B cell (primary cell): ENCODE measurements at regions not wholly inside any gene's neighbourhood (a gene's known extent, or its start where the extent isn't known, plus 50 kb on each side); places are given as distances from the start of the nearest gene placed in this dataset.

Source experiments
- ATAC-seq: fragments of 200-7000 bp; cut with Tn5 transposase; one replicate; pipeline ENCODE4 v1.10.0; 2021; ENCODE audit warnings: low read depth, mild to moderate bottlenecking, moderate number of reproducible peaks, moderate library complexity
- CTCF ChIA-PET: fragments of 350-600 bp; sonication (Branson Sonifier 250); formaldehyde crosslinking; loops from one replicate; lab custom pipeline; 2021; ENCODE audit warnings: antibody characterized with exemption, inconsistent platforms; lab: Charles Lee
- POLR2A ChIA-PET: fragments of 350-600 bp; sonication (Branson Sonifier 250); formaldehyde crosslinking; loops from one replicate; lab custom pipeline; 2021; ENCODE audit warnings: antibody characterized with exemption; lab: Charles Lee
- DNase-seq: peaks from one replicate; pipeline ENCODE4 v3.0.0; 2013
- H2AFZ ChIP-seq: 2 replicates; pipeline ENCODE4 v1.6.1; 2012; ENCODE audit warnings: mild to moderate bottlenecking, low read depth, low read length; ENCODE audit not compliant: insufficient read depth, poor library complexity, severe bottlenecking
- H3K27ac ChIP-seq, 2 donors: 1 replicate in 1 of 2; 2 replicates in 1 of 2; pipeline ENCODE4 v1.5.1; 2012 to 2013; ENCODE audit warnings: low read length in 2 of 2, mild to moderate bottlenecking in 2 of 2, moderate library complexity in 1 of 2
- H3K27me3 ChIP-seq, 4 experiments: fragments of 200-600 bp in 1 of 4; sonication (generic) in 1 of 4; replicated peaks in 1 of 4; 1 replicate in 2 of 4; 2 replicates in 2 of 4; pipeline versions ENCODE4 v1.6.1 to v1.7.0; 2013 to 2016; ENCODE audit warnings: low read length in 3 of 4, mild to moderate bottlenecking in 2 of 4, mixed read lengths in 1 of 4, moderate library complexity in 1 of 4; ENCODE audit not compliant: insufficient read depth in 4 of 4, control insufficient read depth in 3 of 4; ENCODE audit errors: control extremely low read depth in 1 of 4
- H3K36me3 ChIP-seq, 2 experiments: replicated peaks in 1 of 2; 1 replicate in 1 of 2; 2 replicates in 1 of 2; pipeline versions ENCODE4 v1.6.1 to v1.7.1; 2013; ENCODE audit warnings: low read length in 1 of 2; ENCODE audit not compliant: insufficient read depth in 2 of 2, control insufficient read depth in 1 of 2; ENCODE audit errors: control extremely low read depth in 1 of 2, extremely low read depth in 1 of 2
- H3K4me1 ChIP-seq, 2 donors: fragments of 200-600 bp in 1 of 2; sonication (generic) in 1 of 2; 1 replicate in 1 of 2; 2 replicates in 1 of 2; pipeline versions ENCODE4 v1.5.1 to v1.6.1; 2013 to 2017; ENCODE audit warnings: low read length in 2 of 2; ENCODE audit not compliant: control insufficient read depth in 2 of 2, insufficient read depth in 2 of 2
- H3K4me2 ChIP-seq: replicated peaks from 2 replicates; pipeline ENCODE3; 2012; ENCODE audit warnings: mild to moderate bottlenecking, low read depth, low read length; ENCODE audit not compliant: poor library complexity, severe bottlenecking
- H3K4me3 ChIP-seq, 5 experiments: fragments of 200-600 bp in 1 of 5; sonication (generic) in 1 of 5; 1 replicate in 3 of 5; 2 replicates in 2 of 5; pipeline versions ENCODE4 v1.5.1 to v1.7.0; 2011 to 2016; ENCODE audit warnings: low read length in 4 of 5, mild to moderate bottlenecking in 4 of 5, low read depth in 2 of 5, control low read depth in 1 of 5, moderate library complexity in 1 of 5; ENCODE audit not compliant: insufficient read depth in 1 of 5; ENCODE audit errors: control extremely low read depth in 1 of 5, extremely low read depth in 1 of 5
- H3K79me2 ChIP-seq: fragments of 200-600 bp; sonication (generic); one replicate; pipeline ENCODE4 v1.6.0; 2016; ENCODE audit warnings: low read length; ENCODE audit not compliant: control insufficient read depth, insufficient read depth
- H3K9ac ChIP-seq: fragments of 200-600 bp; sonication (generic); 2 replicates; pipeline ENCODE4 v1.6.1; 2017; ENCODE audit warnings: mild to moderate bottlenecking, low read length, moderate library complexity
- H3K9me3 ChIP-seq, 3 donors: one replicate each; pipeline versions ENCODE4 v1.6.1 to v1.7.1; 2013; ENCODE audit warnings: low read length in 2 of 3; ENCODE audit not compliant: control insufficient read depth in 2 of 3, insufficient read depth in 1 of 3; ENCODE audit errors: control extremely low read depth in 1 of 3
- H4K20me1 ChIP-seq: 2 replicates; pipeline ENCODE4 v1.6.0; 2012; ENCODE audit warnings: mild to moderate bottlenecking, low read length; ENCODE audit not compliant: insufficient read depth, control insufficient read depth, poor library complexity, severe bottlenecking
- H3K27ac Mint-ChIP-seq: one replicate; pipeline ENCODE4 v1.8.0; 2021; ENCODE audit warnings: mixed read lengths
- H3K27me3 Mint-ChIP-seq: one replicate; pipeline ENCODE4 v1.8.0; 2021; ENCODE audit warnings: mixed read lengths
- H3K4me1 Mint-ChIP-seq: one replicate; pipeline ENCODE4 v1.8.0; 2021; ENCODE audit warnings: mixed read lengths
- H3K4me3 Mint-ChIP-seq: one replicate; pipeline ENCODE4 v1.8.0; 2021; ENCODE audit warnings: mixed read lengths
- H3K9me3 Mint-ChIP-seq: one replicate; pipeline ENCODE4 v1.8.0; 2022; ENCODE audit warnings: mixed read lengths; ENCODE audit not compliant: insufficient read depth
- CTCF ChIP-seq: fragments of 200-600 bp; IDR thresholded peaks from one replicate; pipeline ENCODE4 v1.8.0; 2022; ENCODE audit warnings: antibody characterized with exemption, mild to moderate bottlenecking
- EZH2 ChIP-seq: IDR thresholded peaks from 2 replicates; pipeline ENCODE4 v1.6.1; 2012; ENCODE audit warnings: borderline replicate concordance, low read depth, mild to moderate bottlenecking, moderate library complexity, low read length; ENCODE audit not compliant: insufficient read depth, poor library complexity, severe bottlenecking
- WGBS: methylation state at CpG from one replicate; pipeline ENCODE4 v1.1.5; 2013; ENCODE audit warnings: missing lambda C conversion rate; ENCODE audit not compliant: insufficient coverage; 5-methylcytosine and 5-hydroxymethylcytosine counted together
- intact Hi-C: fragments of 100-400 bp; cut with micrococcal nuclease; formaldehyde crosslinking; loops from one replicate; pipeline ENCODE4 v1.10.0; 2022

GRCh38 chr12:92216092-92216491 lies 70.4 kb upstream of the BTG1 start:
- no peak overlapping the region for H3K4me3 ChIP-seq
- no peaks in the 10 kb centered on the region for H3K9me3 Mint-ChIP-seq
- TF ChIP-seq CTCF, result no peak
- no peak overlapping the region for H3K9ac ChIP-seq
- intact Hi-C loops, result loop anchor here (5.0 kb wide), 1 partner anchor 69 kb away; the partner anchor contains the start of gene BTG1
- DNase-seq (no peak), ATAC-seq (no peak)
- H3K9me3 ChIP-seq, result peaks cover 0 to 2% (median 0%) of the 10 kb centered on the region in 3 donors
- H3K4me3 Mint-ChIP-seq, result no peak overlapping the region
- H4K20me1 ChIP-seq, result no peaks in the 10 kb centered on the region
- no peak overlapping the region for H3K27ac Mint-ChIP-seq
- no peaks in the 10 kb centered on the region for H3K79me2 ChIP-seq
- WGBS, result no CpG with 5 or more reads among the region's 1 CpG
- H3K27ac ChIP-seq, result no peak overlapping the region
- no peaks in the 10 kb centered on the region for H3K36me3 ChIP-seq
- H2AFZ ChIP-seq, result no peak overlapping the region
- ChIA-PET CTCF (interaction anchor here (0.6 to 0.7 kb wide), 2 partner anchors 41 to 95 kb away, joined by 3 read pairs; no protein-coding TSS in a partner anchor), POLR2A (interaction anchor here (0.7 kb wide), 1 partner anchor 19 kb away, joined by 13 read pairs; no protein-coding TSS in a partner anchor)
- H3K4me1 Mint-ChIP-seq, result peaks cover 22% of the 10 kb centered on the region
- H3K27me3 ChIP-seq, result no peaks in the 10 kb centered on the region
- H3K27me3 Mint-ChIP-seq, result no peaks in the 10 kb centered on the region
- H3K4me1 ChIP-seq, result peaks cover 12 to 15% of the 10 kb centered on the region in 2 donors
- H3K4me2 ChIP-seq, result no peak overlapping the region

GRCh38 chr12:92215358-92215757 lies 69.7 kb upstream of the BTG1 start:
- Histone ChIP-seq H3K79me2 (no peaks in the 10 kb centered on the region), H3K27me3 (no peaks in the 10 kb centered on the region), H3K4me2 (no peak overlapping the region), H3K9ac (no peak overlapping the region), H3K36me3 (no peaks in the 10 kb centered on the region), H3K4me3 (no peak overlapping the region), H3K4me1 (peaks cover 12 to 15% of the 10 kb centered on the region in 2 donors), H3K9me3 (peaks cover 0 to 5% (median 0%) of the 10 kb centered on the region in 3 donors), H2AFZ (no peak overlapping the region), H4K20me1 (no peaks in the 10 kb centered on the region), H3K27ac (no peak overlapping the region)
- Mint-ChIP-seq H3K4me3 (no peak overlapping the region), H3K9me3 (no peaks in the 10 kb centered on the region), H3K27ac (no peak overlapping the region), H3K4me1 (peaks cover 23% of the 10 kb centered on the region), H3K27me3 (no peaks in the 10 kb centered on the region)
- DNase-seq (no peak), ATAC-seq (no peak)
- intact Hi-C loops, result loop anchor here (5.0 kb wide), 1 partner anchor 68 kb away; the partner anchor contains the start of gene BTG1
- TF ChIP-seq EZH2, result no peak
- no peak for TF ChIP-seq CTCF
- ChIA-PET CTCF (interaction anchor here (0.7 kb wide), 1 partner anchor 41 kb away, joined by 3 read pairs; no protein-coding TSS in a partner anchor), POLR2A (no interaction called here)
- no CpG with 5 or more reads among the region's 5 CpGs for WGBS
